VCaP (cell line): ENCODE measurements at regions not wholly inside any gene's neighbourhood (a gene's known extent, or its start where the extent isn't known, plus 50 kb on each side); places are given as distances from the start of the nearest gene placed in this dataset.

Source experiments
- H3K27ac ChIP-seq: fragments of 450-650 bp; 2 replicates; pipeline ENCODE4 v1.5.1; 2017
- CTCF ChIP-seq: fragments of 450-650 bp; conservative IDR thresholded peaks from 2 replicates; pipeline ENCODE4 v1.5.1; 2017; ENCODE audit warnings: mild to moderate bottlenecking, moderate library complexity

- no peak overlapping the region for H3K27ac ChIP-seq
- no peak for TF ChIP-seq CTCF
These were observed 713.2 kb upstream of the CCDC179 start for GRCh38 chr11:23573429-23573828.

GRCh38 chr11:23574149-23574548, 713.9 kb upstream of the CCDC179 start:
- no peak overlapping the region for H3K27ac ChIP-seq
- TF ChIP-seq CTCF = no peak

- no peak for TF ChIP-seq CTCF
- no peak overlapping the region for H3K27ac ChIP-seq
These were observed 717.0 kb upstream of the CCDC179 start for GRCh38 chr11:23577296-23577695.

GRCh38 chr11:23585416-23586104, 725.3 kb upstream of the CCDC179 start:
- TF ChIP-seq CTCF = no peak
- H3K27ac ChIP-seq = peak overlapping the region; percentile 70

GRCh38 chr11:23586173-23586572, 725.9 kb upstream of the CCDC179 start:
- peak overlapping the region; percentile 70 for H3K27ac ChIP-seq
- no peak for TF ChIP-seq CTCF

GRCh38 chr11:23590596-23591308, 730.5 kb upstream of the CCDC179 start:
- TF ChIP-seq CTCF = no peak
- H3K27ac ChIP-seq = no peak overlapping the region

GRCh38 chr11:23594755-23595154, 734.5 kb upstream of the CCDC179 start:
- peak overlapping the region; percentile 80 for H3K27ac ChIP-seq
- no peak for TF ChIP-seq CTCF
